ENCODE measurements at regions not wholly inside any gene's neighbourhood (a gene's known extent, or its start where the extent isn't known, plus 50 kb on each side); places are given as distances from the start of the nearest gene placed in this dataset.

GRCh38 chr3:13135811-13136321, 62.6 kb upstream of the IQSEC1 start:
- no peak for TF ChIP-seq POLR2A (IDR thresholded peaks at IDR 0.05)
- TF ChIP-seq, protein P1, sequence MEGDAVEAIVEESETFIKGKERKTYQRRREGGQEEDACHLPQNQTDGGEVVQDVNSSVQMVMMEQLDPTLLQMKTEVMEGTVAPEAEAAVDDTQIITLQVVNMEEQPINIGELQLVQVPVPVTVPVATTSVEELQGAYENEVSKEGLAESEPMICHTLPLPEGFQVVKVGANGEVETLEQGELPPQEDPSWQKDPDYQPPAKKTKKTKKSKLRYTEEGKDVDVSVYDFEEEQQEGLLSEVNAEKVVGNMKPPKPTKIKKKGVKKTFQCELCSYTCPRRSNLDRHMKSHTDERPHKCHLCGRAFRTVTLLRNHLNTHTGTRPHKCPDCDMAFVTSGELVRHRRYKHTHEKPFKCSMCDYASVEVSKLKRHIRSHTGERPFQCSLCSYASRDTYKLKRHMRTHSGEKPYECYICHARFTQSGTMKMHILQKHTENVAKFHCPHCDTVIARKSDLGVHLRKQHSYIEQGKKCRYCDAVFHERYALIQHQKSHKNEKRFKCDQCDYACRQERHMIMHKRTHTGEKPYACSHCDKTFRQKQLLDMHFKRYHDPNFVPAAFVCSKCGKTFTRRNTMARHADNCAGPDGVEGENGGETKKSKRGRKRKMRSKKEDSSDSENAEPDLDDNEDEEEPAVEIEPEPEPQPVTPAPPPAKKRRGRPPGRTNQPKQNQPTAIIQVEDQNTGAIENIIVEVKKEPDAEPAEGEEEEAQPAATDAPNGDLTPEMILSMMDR (IDR thresholded peaks at IDR 0.05), result no peak

Data from testis (tissue), 2 donors.